ENCODE measurements at regions not wholly inside any gene's neighbourhood (a gene's known extent, or its start where the extent isn't known, plus 50 kb on each side); places are given as distances from the start of the nearest gene placed in this dataset.

DNA sequence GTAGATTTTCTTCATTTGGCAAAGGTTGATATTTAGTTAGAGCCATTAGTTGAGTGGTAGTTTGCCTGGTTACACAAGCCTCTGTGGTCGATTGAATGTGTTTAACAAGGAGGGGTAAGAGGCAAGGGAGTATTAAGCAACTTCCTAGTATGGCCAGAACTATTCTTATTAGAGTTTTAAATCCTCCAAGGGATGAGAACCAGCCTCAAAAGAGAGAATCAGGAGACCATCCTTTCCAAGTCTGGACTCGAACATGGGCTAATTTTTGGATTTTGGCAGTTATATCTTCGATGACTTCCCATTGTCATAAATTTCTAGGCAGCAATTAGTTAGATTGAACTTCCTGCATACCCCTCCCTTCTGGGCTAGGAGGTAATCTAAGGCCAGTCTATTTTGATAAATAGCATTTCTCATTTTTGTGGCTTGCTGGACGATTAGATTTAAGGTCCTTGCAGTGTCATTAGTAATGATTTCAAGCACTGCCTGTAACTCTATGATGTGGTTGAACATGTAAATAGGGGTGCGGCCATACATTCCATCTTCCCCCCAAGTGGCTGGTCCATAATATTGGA is 219.5 kb upstream of the KCND2 start:
- Histone ChIP-seq H3K27ac (ENCODE audit: low read depth, low read length) (peak overlapping the region; percentile 95), H3K27me3 (ENCODE audit: control insufficient read depth, insufficient read depth, low read length) (no peaks in the 10 kb centered on the region), H3K9me3 (ENCODE audit: control insufficient read depth, insufficient read depth, low read length) (no peaks in the 10 kb centered on the region), H3K4me3 (ENCODE audit: low read depth, low read length) (no peak overlapping the region)
- TF ChIP-seq, protein P1, sequence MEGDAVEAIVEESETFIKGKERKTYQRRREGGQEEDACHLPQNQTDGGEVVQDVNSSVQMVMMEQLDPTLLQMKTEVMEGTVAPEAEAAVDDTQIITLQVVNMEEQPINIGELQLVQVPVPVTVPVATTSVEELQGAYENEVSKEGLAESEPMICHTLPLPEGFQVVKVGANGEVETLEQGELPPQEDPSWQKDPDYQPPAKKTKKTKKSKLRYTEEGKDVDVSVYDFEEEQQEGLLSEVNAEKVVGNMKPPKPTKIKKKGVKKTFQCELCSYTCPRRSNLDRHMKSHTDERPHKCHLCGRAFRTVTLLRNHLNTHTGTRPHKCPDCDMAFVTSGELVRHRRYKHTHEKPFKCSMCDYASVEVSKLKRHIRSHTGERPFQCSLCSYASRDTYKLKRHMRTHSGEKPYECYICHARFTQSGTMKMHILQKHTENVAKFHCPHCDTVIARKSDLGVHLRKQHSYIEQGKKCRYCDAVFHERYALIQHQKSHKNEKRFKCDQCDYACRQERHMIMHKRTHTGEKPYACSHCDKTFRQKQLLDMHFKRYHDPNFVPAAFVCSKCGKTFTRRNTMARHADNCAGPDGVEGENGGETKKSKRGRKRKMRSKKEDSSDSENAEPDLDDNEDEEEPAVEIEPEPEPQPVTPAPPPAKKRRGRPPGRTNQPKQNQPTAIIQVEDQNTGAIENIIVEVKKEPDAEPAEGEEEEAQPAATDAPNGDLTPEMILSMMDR (IDR thresholded peaks at IDR 0.05; ENCODE audit: low read depth, low read length): no peak
- CTCF ChIA-PET: no interaction called here
- POLR2A ChIA-PET: no interaction called here
- peak; percentile 47 for DNase-seq (ENCODE audit: low read depth, low spot score)

DNA sequence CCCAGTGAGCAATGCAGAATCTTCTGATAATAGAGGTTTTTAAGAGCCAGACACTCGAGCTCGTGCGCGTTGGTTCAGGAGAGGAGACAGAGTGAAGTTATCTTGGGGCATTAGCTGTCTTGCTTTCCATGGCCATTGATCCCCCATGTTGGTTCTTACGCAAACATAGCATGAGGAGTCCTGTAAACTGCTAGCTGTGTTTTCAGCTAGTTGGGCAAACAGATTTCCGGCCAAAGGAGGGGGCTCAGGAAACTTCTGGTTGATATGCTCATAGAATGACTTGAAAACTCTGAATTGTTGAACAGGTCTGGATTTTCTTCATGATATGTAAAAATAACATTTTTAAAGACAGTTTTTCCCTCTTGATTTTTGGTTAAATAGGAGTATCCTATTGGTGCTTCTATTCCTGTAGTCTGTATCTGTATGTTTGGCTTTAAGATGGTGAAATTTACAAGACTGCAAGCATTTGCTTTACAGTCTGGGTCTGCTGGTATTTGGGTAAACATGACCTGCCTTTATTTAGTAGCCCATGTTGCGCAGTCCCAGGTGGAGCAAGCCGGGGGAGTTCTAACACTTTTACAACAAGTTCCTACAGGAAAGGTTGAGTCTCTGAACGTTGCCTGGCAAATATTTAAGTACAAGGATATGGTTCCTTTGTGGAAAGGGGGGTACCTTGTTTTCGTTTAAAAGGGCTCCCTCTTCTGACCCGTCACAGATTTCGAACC is 218.4 kb upstream of the KCND2 start:
- DNase-seq (ENCODE audit: low read depth, low spot score): no peak
- no peaks in the 10 kb centered on the region for H3K9me3 ChIP-seq (ENCODE audit: control insufficient read depth, insufficient read depth, low read length)
- TF ChIP-seq, protein P1 (IDR thresholded peaks at IDR 0.05; ENCODE audit: low read depth, low read length): no peak
- H3K27me3 ChIP-seq (ENCODE audit: control insufficient read depth, insufficient read depth, low read length): no peaks in the 10 kb centered on the region
- ChIA-PET CTCF (no interaction called here), POLR2A (no interaction called here)
- peak overlapping the region; percentile 95 for H3K27ac ChIP-seq (ENCODE audit: low read depth, low read length)
- no peak overlapping the region for H3K4me3 ChIP-seq (ENCODE audit: low read depth, low read length)

DNA sequence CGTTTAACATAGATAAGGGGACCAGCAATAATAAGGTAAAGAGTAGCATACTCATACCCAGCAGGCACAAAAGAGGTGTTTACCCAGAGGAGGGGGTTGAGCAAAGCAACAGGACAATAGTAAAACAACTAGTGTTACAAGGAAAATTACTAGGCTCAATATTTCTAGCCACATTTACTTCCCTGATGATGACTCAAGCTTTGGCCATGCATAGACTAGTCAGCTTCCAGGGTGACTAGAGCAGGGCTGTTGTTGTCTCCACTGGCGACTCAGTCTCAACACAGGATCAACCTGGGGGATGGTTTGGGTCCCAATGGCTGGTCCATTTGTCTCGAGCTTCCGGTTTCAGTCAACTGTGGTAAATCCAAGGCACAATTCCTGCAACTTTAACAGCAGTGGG is 217.7 kb upstream of the KCND2 start:
- no peak overlapping the region for H3K27ac ChIP-seq (ENCODE audit: low read depth, low read length)
- TF ChIP-seq, protein P1 (IDR thresholded peaks at IDR 0.05; ENCODE audit: low read depth, low read length): no peak
- no peak overlapping the region for H3K4me3 ChIP-seq (ENCODE audit: low read depth, low read length)
- no peak for DNase-seq (ENCODE audit: low read depth, low spot score)
- CTCF ChIA-PET: no interaction called here
- no peaks in the 10 kb centered on the region for H3K9me3 ChIP-seq (ENCODE audit: control insufficient read depth, insufficient read depth, low read length)
- POLR2A ChIA-PET: no interaction called here
- no peaks in the 10 kb centered on the region for H3K27me3 ChIP-seq (ENCODE audit: control insufficient read depth, insufficient read depth, low read length)

DNA sequence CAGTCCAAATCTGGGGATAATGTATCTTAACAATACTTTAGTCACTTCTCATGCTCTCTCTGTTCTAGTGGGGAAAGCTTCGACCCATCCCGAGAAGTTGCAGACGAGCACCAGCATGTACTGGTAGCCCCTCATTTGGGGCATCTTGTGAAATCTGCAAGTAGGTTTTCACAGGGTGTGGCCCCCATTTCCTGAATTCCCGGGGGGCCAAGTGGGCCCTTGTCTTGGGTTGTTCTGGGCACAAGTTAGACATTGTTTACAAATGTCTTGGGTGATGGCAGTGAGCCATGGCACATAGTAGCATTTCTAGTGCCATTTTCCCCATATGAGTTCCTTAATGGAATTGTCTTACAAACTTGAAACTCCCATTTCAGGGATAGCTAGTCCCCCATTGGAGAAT is 216.7 kb upstream of the KCND2 start:
- POLR2A ChIA-PET: no interaction called here
- CTCF ChIA-PET: no interaction called here
- no peak overlapping the region for H3K4me3 ChIP-seq (ENCODE audit: low read depth, low read length)
- H3K9me3 ChIP-seq (ENCODE audit: control insufficient read depth, insufficient read depth, low read length): no peaks in the 10 kb centered on the region
- TF ChIP-seq, protein P1 (IDR thresholded peaks at IDR 0.05; ENCODE audit: low read depth, low read length): no peak
- H3K27ac ChIP-seq (ENCODE audit: low read depth, low read length): no peak overlapping the region
- H3K27me3 ChIP-seq (ENCODE audit: control insufficient read depth, insufficient read depth, low read length): no peaks in the 10 kb centered on the region
- no peak for DNase-seq (ENCODE audit: low read depth, low spot score)

DNA sequence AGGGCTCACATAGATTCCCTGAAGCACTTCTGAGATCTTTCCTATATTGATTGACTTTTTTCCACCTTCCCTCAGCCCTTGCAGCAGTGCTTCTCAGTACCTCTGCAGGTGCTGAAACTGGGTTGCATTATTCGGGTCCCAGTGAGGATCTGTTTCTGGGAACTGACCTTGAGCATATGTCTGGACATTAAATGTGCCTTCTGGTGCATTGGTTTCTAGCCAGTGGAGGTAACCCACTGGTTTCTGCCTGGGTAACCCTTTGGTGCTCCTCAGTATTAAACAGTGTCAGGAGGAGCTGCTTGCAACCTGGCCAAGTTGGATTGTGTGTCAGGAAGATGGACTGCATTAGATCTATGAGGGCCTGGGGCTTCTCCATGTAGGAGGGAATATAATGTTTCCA is 213.3 kb upstream of the KCND2 start:
- Histone ChIP-seq H3K27me3 (ENCODE audit: control insufficient read depth, insufficient read depth, low read length) (no peaks in the 10 kb centered on the region), H3K9me3 (ENCODE audit: control insufficient read depth, insufficient read depth, low read length) (no peaks in the 10 kb centered on the region), H3K4me3 (ENCODE audit: low read depth, low read length) (no peak overlapping the region), H3K27ac (ENCODE audit: low read depth, low read length) (no peak overlapping the region)
- ChIA-PET CTCF (no interaction called here), POLR2A (no interaction called here)
- TF ChIP-seq, protein P1 (IDR thresholded peaks at IDR 0.05; ENCODE audit: low read depth, low read length): no peak
- DNase-seq (ENCODE audit: low read depth, low spot score): no peak

Data from AG04450 (cell line).